Fibroblast of mammary gland (primary cell): ENCODE measurements at regions not wholly inside any gene's neighbourhood (a gene's known extent, or its start where the extent isn't known, plus 50 kb on each side); places are given as distances from the start of the nearest gene placed in this dataset.

Source experiments
- DNase-seq: peaks from one replicate; pipeline ENCODE4 v3.0.0-alpha.2; 2010; ENCODE audit warnings: low read depth
- H3K4me3 ChIP-seq: 2 replicates; pipeline ENCODE4 v1.5.1; 2011; ENCODE audit warnings: low read depth, mild to moderate bottlenecking, low read length, moderate library complexity; ENCODE audit not compliant: control insufficient read depth
- CTCF ChIP-seq: conservative IDR thresholded peaks from 2 replicates; pipeline ENCODE4 v1.5.1; 2011; ENCODE audit warnings: low read depth, low read length, inconsistent platforms; ENCODE audit not compliant: control insufficient read depth, insufficient read depth

GRCh38 chr3:64925575-64925974 lies 237.8 kb upstream of the ADAMTS9 start:
- no peak overlapping the region for H3K4me3 ChIP-seq
- DNase-seq, result no peak
- TF ChIP-seq CTCF, result no peak

- TF ChIP-seq CTCF, result no peak
- no peak for DNase-seq
- no peak overlapping the region for H3K4me3 ChIP-seq
These were observed 237.2 kb upstream of the ADAMTS9 start for GRCh38 chr3:64924961-64925360.

GRCh38 chr3:64922213-64922612 lies 234.4 kb upstream of the ADAMTS9 start:
- DNase-seq, result no peak
- no peak for TF ChIP-seq CTCF
- H3K4me3 ChIP-seq, result no peak overlapping the region

GRCh38 chr3:64921281-64922065 lies 233.7 kb upstream of the ADAMTS9 start:
- DNase-seq, result no peak
- no peak overlapping the region for H3K4me3 ChIP-seq
- no peak for TF ChIP-seq CTCF

- no peak for DNase-seq
- TF ChIP-seq CTCF, result no peak
- H3K4me3 ChIP-seq, result no peak overlapping the region
These were observed 232.1 kb upstream of the ADAMTS9 start for GRCh38 chr3:64919934-64920333.

- DNase-seq, result no peak
- TF ChIP-seq CTCF, result no peak
- H3K4me3 ChIP-seq, result no peak overlapping the region
These were observed 231.2 kb upstream of the ADAMTS9 start for GRCh38 chr3:64918989-64919388.
